GM04504 (cell line): ENCODE measurements at regions not wholly inside any gene's neighbourhood (a gene's known extent, or its start where the extent isn't known, plus 50 kb on each side); places are given as distances from the start of the nearest gene placed in this dataset.

ENCODE experiments used
- DNase-seq: peaks from one replicate; pipeline ENCODE4 v3.0.0-alpha.2; 2012; ENCODE audit warnings: low read depth

GRCh38 chr5:81914696-81915095 lies 57.1 kb upstream of the ATG10 start:
- no peak for DNase-seq

DNA sequence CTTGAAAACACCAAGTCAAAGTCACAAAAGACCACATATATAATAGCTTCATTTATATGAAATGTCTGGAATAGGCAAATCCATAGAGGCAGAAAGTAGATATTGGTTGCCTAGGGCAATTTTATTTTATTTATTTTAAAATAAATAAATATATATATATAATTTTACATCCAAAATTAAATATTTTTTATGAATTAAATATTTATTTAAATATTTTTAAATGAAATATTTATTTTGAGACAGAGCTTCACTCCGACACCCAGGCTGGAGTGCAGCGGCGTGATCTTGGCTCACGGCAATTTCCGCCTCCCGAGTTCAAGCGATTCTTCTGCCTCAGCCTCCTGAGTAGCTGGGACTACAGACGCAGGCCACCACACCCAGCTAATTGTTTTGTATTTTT lies 58.9 kb upstream of the ATG10 start:
- DNase-seq: no peak

DNA sequence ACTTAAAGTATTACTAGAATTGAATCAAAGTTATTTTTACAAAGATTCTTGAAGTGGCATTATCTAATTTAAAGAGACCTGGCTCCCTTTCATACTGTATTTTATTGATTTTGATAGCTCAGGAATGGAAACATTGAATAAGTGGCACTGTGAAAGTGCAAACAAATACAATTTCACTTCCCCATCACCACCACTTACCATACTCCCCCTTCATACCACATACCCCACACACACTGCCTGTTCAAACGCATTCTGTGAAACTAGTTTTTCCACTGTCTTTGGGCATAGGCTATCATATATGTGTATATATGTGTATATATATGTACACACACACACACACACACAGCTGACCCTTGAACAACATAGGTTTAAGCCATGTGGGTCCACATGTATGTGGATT lies 62.1 kb upstream of the ATG10 start:
- DNase-seq: no peak

DNA sequence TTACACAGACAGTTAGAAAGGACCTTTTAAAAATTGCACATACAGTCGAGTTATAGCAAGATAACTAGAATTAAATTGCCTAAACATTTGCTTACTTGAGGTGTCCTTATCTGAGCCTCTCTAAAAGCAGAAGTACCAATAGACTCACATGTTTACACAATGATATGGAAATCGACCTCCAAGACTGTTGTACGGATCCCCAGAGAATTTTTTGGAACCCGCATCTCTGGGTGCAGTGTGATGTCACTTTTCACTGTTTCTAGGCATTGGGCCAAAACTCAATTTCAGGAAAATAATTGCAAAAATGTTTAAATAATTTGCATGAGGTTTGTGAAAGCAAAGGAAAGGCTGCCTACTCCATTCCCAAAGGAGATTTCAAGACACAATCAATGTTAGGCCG lies 63.1 kb upstream of the ATG10 start:
- no peak for DNase-seq

DNA sequence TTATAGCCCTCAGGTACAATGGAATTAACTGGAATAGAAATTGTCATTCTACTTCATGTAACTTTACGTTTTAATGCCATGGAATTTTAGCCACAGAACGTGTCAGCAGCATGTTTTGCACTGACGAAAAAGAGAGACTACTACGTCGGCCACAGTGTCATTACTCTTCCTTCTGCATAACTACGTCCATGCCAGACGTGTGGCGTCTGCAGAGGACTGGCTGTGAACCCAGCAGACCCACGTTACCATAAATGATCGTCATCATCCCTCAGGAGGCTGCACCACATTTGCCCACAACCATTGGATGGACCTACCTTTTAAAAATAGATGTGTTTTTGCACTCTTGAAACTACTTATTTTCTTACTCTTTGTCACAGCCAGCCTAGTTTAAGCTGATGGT lies 63.8 kb upstream of the ATG10 start:
- DNase-seq: no peak

DNA sequence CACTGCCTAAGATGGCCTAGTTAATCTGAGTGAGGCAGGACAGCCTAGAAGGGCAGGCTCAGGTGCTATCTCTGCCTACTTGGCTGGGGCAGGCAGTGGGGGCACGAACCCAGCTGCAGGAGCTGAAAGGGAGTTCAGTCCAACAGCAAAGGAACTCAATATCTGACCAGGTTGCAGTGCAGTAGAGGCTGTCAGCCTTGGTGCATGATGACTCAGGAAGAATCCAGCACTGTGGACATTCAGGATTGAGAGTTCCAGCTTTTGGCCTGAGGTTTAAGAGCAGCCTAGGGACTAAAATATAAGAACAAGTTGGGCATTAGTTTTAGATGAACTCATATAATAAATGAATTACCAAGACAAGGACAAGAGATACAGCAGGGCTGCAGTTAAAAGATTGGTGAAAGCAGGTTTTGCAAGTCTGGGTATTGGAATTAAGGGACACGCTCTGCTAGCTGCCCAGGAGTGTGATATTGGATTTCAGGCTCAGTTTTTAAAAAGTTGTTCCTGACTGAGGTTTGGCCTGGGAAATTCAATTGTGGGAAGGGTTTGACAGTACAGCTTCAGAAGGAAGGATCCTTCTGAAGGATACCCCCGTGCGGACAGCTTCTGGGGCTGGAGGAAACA lies 64.7 kb upstream of the ATG10 start:
- DNase-seq: no peak

DNA sequence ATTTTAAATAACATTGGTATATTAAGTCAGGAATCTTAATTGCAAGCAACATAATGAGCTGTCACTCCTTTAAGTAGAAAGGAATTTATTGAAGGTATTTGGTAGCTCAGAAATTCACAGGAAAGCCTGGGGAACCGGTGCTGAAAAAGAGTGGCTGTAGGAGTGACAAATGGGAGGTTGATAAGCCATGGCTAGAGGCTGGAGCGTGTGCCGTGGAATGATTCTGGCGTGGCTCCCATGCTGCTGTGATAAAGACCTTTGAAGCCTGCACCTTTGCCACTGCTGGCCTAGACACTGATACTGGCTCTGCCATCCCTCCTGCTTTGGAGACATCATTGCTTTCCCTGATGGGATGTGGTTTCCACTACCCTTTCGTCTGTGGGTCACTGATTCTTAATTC lies 65.7 kb upstream of the ATG10 start:
- no peak for DNase-seq

- no peak for DNase-seq
Observed at GRCh38 chr5:81904861-81905260, 67.0 kb upstream of the ATG10 start.

DNA sequence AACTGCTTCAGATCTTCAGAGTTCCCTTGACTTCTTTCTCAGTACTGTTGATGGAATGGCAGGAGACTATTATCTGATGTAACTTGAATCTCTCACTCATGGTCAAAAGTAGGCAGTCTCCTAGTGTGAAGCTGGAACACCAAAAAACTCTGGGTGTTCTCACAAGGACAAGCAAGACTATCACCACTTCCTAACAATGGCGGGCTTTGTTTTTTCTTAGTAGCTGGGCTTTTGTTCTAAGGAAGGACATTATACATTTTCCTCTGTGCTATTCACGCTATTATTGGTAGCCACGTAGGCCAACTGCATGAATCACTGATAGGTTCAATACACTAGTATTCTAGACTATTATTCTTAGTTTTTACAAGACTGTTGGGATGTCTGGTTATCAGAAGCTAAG lies 67.7 kb upstream of the ATG10 start:
- no peak for DNase-seq

- DNase-seq: no peak
Observed at GRCh38 chr5:81901586-81901985, 70.2 kb upstream of the ATG10 start.

DNA sequence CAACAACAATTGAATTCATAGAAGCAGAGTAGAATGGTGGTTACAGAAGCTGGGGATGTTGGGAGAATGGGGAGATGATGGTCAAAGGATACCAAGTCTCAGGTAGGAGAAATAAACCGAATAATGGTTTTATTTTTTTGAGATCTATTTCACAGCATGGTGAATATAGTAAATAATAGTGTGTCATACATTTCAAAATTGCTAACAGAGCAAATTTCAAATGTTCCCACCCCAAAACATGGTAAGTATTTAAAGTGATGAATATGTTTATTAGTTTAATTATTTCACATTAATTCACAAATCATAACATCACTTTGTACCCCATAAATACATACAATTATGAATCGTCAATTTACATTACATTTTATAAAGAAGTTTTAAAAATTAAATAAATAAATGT lies 72.7 kb upstream of the ATG10 start:
- no peak for DNase-seq

GRCh38 chr5:81898403-81898802 lies 73.4 kb upstream of the ATG10 start:
- DNase-seq: no peak

DNA sequence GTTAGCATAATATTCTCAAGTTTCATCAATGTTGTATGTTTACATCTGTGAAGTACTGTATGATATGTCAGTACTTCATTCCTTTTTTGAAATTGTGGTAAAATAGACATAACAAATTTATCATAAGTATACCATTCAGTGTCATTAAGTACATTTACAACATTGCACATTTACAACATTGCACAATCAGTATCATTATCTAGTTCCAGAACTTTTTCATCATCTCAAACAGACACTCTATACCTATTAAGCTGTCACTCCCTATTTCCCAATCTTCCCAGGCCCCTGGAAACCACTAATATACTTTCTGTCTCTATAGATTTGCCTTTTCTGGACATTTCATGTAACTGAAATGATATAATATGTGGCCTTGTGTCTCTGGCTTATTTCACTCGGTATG lies 75.1 kb upstream of the ATG10 start:
- DNase-seq: no peak

GRCh38 chr5:81895307-81895706 lies 76.5 kb upstream of the ATG10 start:
- no peak for DNase-seq

GRCh38 chr5:81893961-81894360 lies 77.9 kb upstream of the ATG10 start:
- no peak for DNase-seq

DNA sequence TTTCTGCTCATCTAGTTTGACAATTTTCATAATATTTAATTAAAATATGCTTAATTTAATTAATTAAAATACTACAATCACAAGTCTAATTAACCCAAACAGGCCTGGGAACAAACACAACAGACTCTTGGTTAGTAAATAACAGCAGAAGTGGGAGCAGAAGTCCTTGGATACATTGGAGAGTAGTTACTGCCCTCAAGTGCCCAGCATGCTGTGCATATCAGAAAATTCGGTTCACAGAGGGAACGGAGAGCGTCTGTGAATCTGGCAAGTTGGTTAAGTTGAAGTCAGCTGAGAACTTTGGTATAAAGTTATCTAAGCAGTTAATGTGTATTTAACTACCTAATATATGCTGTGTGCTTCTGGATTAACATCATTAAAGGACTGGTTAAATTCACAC lies 87.0 kb upstream of the ATG10 start:
- DNase-seq: no peak

- DNase-seq: no peak
Observed at GRCh38 chr5:81883371-81883770, 88.5 kb upstream of the ATG10 start.

DNA sequence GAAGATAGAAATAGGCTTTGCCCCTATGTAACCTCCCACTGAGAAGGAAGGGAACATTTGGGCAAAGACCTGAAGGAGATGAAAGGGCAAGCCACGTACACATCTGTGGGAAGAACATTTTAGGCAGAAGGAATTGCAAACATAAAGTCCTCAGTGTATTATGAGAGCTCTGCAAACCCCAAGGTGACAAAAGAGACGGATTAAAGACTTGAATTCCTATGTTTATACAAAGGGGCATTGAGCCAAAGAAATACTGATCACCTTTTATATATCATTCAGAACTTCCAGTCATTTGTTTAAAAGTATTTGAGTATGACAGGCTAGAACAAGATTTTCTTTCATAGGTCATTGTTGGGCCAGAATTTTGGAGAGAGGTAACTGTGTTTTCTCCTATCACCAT lies 90.2 kb upstream of the ATG10 start:
- DNase-seq: no peak

- DNase-seq: no peak
Observed at GRCh38 chr5:81879936-81880335, 91.9 kb upstream of the ATG10 start.

- no peak for DNase-seq
Observed at GRCh38 chr5:81878333-81878732, 93.5 kb upstream of the ATG10 start.

GRCh38 chr5:81866994-81867393 lies 104.8 kb upstream of the ATG10 start:
- DNase-seq: no peak

GRCh38 chr5:81860778-81861177 lies 109.9 kb upstream of the SSBP2 start:
- DNase-seq: no peak

GRCh38 chr5:81859624-81860023 lies 108.7 kb upstream of the SSBP2 start:
- no peak for DNase-seq

DNA sequence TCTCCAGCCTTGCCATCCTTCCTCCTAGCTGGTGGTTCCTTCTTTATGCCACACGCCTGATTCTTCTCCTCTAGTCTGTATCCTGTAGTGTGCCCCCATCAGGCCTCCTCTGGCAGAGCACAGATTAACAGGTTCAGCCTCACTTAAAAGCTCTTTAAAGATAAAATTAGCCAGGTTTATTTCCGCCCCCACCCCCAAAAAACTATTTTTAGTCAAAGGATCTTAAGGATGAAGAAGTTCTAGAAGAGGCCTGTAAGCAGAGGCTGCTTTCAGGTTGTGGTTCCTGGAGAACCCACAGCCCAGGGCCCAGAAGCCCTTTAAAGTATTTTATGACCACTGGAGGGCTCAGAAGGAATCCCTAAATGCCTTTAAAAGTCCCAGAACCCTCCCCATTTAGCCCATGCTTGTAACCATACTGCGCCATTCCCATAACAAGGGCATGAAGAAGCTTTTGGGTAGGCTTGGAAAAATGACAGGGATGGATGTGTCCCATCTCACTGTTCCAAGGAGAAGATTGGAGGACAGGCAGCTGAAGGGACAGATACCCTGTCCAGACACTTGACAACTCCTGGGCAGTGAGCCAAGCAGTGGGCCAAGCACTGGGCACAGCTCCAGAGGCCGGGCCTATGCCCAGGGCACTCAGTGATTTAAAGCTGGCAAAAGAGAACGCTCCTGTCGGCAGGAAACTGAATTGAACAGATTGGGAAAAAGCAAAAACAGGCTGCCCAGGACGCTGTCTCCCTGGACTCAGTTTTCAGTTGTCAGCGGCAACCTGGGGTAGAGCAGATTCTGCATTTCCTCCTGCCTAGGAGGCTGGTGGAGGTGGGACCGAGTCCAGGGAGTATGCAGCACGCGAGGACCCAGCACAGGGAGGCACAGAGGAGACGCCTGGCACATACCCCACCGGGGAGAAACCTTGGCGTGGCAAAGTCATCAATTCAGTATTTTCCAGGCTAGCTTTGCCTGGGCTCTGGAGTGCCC lies 106.3 kb upstream of the SSBP2 start:
- DNase-seq: no peak
